ENCODE measurements at regions not wholly inside any gene's neighbourhood (a gene's known extent, or its start where the extent isn't known, plus 50 kb on each side); places are given as distances from the start of the nearest gene placed in this dataset.
A peak's percentile ranks its signal among the peaks of the same experiment; 100 is the strongest.

DNA sequence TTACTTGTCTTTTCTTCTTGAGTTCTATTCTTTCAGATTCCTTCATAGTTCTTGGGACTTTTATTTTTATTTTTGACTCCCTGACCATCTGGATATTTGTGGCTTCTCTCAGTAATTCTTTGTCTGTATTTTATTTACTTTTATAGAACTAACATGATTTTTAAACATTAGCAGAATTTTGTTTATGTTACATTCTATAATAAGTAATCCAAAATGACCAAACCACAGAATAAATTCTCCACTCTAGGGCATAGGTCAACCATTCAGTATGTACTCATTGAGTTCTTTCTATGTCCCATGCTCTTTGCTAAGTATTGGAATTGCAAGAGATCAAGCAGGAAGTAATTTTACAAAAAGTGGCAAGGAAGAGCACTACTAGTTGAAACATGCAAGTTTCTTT, 969.0 kb downstream of the TTLL7 start:
- DNase-seq (ENCODE audit: extremely low read depth, low read depth): peak; percentile 37

DNA sequence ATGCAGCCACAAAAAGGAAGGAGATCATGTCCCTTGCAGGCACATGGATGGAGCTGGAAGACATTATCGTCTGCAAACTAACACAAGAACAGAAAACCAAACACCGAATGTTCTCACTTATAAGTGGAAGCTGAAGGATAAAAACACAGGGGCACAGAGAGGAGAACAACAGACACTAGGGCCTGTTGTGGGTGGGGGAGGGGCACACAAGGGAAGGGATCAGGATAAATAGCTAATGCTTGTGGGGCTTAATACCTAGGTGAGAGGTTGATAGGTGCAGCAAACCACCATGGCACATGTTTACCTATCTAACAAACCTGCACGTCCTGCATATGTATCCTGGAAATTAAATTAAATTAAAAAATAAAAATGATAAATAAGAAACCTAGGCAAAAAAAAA, 969.9 kb downstream of the TTLL7 start:
- TF ChIP-seq, protein P1, sequence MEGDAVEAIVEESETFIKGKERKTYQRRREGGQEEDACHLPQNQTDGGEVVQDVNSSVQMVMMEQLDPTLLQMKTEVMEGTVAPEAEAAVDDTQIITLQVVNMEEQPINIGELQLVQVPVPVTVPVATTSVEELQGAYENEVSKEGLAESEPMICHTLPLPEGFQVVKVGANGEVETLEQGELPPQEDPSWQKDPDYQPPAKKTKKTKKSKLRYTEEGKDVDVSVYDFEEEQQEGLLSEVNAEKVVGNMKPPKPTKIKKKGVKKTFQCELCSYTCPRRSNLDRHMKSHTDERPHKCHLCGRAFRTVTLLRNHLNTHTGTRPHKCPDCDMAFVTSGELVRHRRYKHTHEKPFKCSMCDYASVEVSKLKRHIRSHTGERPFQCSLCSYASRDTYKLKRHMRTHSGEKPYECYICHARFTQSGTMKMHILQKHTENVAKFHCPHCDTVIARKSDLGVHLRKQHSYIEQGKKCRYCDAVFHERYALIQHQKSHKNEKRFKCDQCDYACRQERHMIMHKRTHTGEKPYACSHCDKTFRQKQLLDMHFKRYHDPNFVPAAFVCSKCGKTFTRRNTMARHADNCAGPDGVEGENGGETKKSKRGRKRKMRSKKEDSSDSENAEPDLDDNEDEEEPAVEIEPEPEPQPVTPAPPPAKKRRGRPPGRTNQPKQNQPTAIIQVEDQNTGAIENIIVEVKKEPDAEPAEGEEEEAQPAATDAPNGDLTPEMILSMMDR (IDR thresholded peaks at IDR 0.05; ENCODE audit: low read depth, low read length): no peak
- DNase-seq (ENCODE audit: extremely low read depth, low read depth): no peak

More for the DNA sequence above, 969.0 kb downstream of the TTLL7 start:
- TF ChIP-seq, protein P1 (IDR thresholded peaks at IDR 0.05; ENCODE audit: low read depth, low read length): no peak

DNA sequence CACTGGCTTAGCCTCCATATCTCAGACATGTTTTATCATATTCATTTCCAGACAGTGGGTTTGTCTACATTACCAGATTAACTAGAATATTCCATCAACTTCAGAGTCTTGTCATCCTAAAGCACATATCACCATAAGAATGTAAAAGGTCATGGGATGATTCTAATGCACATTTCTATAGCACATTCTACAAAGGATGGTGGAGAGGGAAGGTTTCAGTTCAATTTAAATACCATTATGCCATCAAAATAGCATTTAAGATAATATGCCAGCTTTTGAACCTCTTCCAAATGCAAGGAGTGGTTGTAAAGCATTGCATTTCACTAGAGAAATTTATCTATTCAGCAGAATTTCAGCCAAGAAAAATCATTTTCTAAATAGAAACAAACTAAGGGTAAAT, 970.5 kb downstream of the TTLL7 start:
- DNase-seq (ENCODE audit: extremely low read depth, low read depth): no peak
- TF ChIP-seq, protein P1 (IDR thresholded peaks at IDR 0.05; ENCODE audit: low read depth, low read length): no peak

DNA sequence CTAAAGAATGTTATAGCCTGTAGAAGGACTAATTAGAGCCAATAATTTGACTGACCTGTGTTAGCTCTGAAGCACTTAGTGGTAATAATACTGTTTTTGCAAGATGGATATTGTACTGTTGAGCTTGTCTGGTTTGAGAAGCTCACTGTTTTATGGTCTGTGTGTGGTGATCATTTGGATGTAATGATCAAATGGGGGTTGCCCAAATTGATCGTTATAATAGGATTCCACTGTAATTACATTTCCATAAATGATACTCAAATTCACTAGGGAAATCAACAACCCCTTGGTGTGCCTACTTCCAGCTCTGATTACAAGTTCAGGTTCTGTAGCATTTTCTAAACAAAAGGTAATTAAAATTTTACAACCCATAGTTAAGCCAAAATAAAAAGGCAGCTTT, 971.4 kb downstream of the TTLL7 start:
- TF ChIP-seq, protein P1 (IDR thresholded peaks at IDR 0.05; ENCODE audit: low read depth, low read length): no peak
- no peak for DNase-seq (ENCODE audit: extremely low read depth, low read depth)

DNA sequence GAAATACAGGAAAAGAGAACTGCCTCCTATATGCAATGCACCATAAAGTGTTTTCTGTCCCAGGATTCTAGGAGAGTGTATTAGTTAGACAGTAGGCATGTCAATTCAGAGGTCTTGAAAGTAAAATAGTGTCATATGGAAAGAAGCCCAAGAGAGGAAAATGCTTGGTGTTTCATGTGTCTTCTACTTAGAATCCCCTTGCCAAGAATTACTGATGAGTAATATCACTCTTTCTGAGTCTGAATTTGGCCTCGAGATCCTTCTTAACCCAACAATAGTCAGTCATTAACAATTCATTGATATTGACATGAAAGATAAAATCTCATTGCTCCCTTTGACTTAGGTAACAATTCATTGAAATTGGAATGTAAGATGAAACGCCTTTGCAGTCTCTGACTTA, 972.2 kb downstream of the TTLL7 start:
- TF ChIP-seq, protein P1 (IDR thresholded peaks at IDR 0.05; ENCODE audit: low read depth, low read length): no peak

DNA sequence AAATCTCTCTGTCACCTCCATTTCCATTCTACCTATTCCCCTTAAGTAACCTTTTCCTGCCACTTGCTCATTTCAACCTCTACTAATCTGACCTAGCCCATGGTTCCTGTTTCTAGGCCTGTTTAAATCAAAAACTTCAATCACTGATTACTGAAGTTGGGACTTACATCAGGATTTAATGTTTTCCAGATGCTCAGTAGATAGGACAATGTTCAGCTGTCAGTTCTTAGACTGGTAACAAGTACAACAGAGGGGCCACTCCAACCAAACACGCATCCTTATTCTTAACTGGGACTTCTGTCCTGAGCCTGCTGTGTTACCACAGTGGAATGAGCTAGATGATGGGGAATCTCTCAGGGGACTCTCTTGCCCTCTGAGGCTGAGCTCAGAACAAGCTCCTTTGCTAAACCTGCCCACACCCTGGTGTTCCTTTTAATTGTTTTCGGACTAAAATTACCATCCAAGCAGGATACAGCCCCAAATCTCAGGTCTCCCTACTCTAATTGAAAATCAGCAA, 974.6 kb downstream of the TTLL7 start:
- no peak for DNase-seq (ENCODE audit: extremely low read depth, low read depth)
- TF ChIP-seq, protein P1 (IDR thresholded peaks at IDR 0.05; ENCODE audit: low read depth, low read length): no peak

More for the DNA sequence above, 972.2 kb downstream of the TTLL7 start:
- no peak for DNase-seq (ENCODE audit: extremely low read depth, low read depth)

DNA sequence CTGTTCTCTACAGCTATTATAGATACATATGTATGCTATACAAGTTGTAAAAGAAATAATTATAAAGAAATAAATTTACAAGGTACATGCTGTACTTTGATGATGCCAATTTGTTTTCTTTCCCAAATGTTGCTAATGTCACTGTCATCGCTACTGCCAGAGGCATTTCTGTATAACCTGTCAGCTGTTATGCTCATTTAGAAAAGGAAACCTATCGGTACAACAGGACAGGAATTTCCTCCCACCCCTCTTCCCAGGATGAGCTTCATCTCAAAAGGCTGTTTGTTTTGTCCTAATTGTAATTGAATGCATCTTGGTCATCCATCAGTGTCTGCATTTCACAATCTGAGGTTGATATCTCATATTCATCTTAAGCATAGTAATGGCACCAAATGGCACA, 975.7 kb downstream of the TTLL7 start:
- no peak for DNase-seq (ENCODE audit: extremely low read depth, low read depth)
- TF ChIP-seq, protein P1 (IDR thresholded peaks at IDR 0.05; ENCODE audit: low read depth, low read length): no peak

All from AG09319 (cell line).